Loucy (cell line): ENCODE measurements at regions not wholly inside any gene's neighbourhood (a gene's known extent, or its start where the extent isn't known, plus 50 kb on each side); places are given as distances from the start of the nearest gene placed in this dataset.

Experiments used
- CTCF ChIP-seq: fragments of 200-600 bp; sonication (generic); conservative IDR thresholded peaks from 2 replicates; pipeline ENCODE4 v1.5.1; 2014; ENCODE audit warnings: mild to moderate bottlenecking, antibody characterized with exemption, low read length
- EZH2phosphoT487 ChIP-seq: fragments of 200-600 bp; IDR thresholded peaks from 2 replicates; pipeline ENCODE4 v1.6.1; 2018; ENCODE audit warnings: antibody characterized with exemption, mild to moderate bottlenecking, moderate library complexity, borderline replicate concordance

GRCh38 chr1:184905601-184906322 lies 68.5 kb downstream of the NIBAN1 start:
- no peak for TF ChIP-seq CTCF
- TF ChIP-seq EZH2phosphoT487: no peak
